ENCODE measurements at regions not wholly inside any gene's neighbourhood (a gene's known extent, or its start where the extent isn't known, plus 50 kb on each side); places are given as distances from the start of the nearest gene placed in this dataset.

- no peak for FAIRE-seq
- DNase-seq (ENCODE audit: extremely low spot score, insufficient read length, low read depth) = no peak
These were observed 131.9 kb upstream of the ALKAL2 start for GRCh38 chr2:419687-420317.

DNA sequence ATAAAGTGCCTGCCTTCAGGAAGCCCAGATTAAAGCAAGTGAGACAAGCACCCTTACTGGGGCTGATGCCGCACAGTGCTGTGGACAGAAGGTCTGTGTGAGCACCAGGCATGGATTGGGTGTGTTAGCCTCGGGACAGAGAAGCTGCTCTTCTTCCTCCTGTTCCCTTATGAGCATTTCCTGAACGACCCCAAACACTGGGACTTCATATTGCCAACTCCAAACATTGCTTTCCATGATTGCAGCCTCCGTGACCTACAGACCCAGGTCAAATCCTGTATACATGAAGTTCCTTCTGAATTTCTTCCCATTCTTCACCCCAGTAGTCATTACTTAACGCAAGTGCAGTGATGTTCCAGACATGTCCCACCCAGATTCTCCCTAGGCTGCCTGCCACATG, 129.8 kb upstream of the ALKAL2 start:
- no peak for FAIRE-seq
- DNase-seq (ENCODE audit: extremely low spot score, insufficient read length, low read depth) = no peak

DNA sequence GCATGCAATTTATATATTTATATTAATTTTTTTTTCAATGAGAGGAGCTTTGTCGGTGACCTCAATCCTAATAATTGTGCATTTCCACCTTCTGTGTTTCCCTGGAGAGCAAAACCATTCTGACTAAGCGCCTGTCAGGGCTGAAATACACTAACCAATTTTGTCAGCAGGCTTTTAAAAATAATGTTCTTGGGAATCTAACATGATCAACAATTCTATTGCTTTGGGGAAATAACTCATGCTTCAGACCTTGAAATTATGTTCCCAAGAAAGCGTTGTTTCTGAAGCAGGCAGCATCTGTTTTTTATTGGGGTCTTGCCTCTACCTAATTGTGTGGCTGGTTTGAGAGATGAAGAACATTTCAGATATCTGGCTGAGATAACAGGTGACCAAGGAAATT, 129.1 kb upstream of the ALKAL2 start:
- DNase-seq (ENCODE audit: extremely low spot score, insufficient read length, low read depth) = no peak
- no peak for FAIRE-seq

- DNase-seq (ENCODE audit: extremely low spot score, insufficient read length, low read depth) (no peak), FAIRE-seq (no peak)
These were observed 128.2 kb upstream of the ALKAL2 start for GRCh38 chr2:415986-416610.

GRCh38 chr2:409523-409922, 121.6 kb upstream of the ALKAL2 start:
- FAIRE-seq (no peak), DNase-seq (ENCODE audit: extremely low spot score, insufficient read length, low read depth) (no peak)

DNA sequence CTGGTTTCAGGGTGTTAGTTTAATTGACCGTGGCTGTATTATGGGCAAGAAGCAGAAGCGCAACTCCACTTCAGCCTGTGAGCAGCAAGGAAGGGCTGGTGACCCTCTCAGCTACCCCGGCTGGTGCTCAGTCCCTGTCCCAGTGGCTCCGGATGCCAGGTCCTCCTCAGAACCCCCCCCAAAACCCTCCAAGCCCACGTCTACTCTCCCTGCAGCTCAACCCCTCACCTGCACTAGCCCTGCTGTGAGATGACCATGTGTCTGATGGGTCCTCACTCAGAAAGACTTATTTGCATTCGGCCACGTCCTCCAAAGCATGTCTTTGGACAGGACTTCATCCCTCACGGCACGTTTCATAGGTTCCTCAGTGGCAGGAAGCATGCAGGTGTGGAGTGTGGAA, 119.7 kb upstream of the ALKAL2 start:
- FAIRE-seq = no peak

GRCh38 chr2:406876-407275, 119.0 kb upstream of the ALKAL2 start:
- DNase-seq (ENCODE audit: extremely low spot score, insufficient read length, low read depth) (no peak), FAIRE-seq (no peak)

More for the DNA sequence above, 119.7 kb upstream of the ALKAL2 start:
- DNase-seq (ENCODE audit: extremely low spot score, insufficient read length, low read depth) = no peak

- no peak for DNase-seq (ENCODE audit: extremely low spot score, insufficient read length, low read depth)
- FAIRE-seq = no peak
These were observed 118.3 kb upstream of the ALKAL2 start for GRCh38 chr2:406231-406630.

DNA sequence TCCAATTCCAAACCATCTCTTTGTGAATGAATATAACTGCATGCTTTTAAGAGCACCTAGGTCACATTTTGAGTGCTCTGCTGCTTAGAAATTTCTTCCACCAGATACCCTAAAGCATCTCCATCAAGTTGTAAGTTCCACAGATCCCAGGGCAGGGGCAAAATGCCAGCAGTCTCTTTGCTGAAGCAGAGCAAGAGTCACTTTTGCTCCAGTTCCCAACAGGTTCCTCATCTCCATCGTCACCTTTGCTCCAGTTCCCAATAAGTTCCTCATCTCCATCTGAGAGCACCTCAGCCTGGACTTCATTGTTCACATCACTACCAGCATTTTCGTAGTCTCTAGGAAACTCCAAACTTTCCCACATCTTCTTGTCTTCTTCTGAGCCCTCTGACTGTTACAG, 116.7 kb upstream of the ALKAL2 start:
- DNase-seq (ENCODE audit: extremely low spot score, insufficient read length, low read depth) = no peak
- no peak for FAIRE-seq

- FAIRE-seq (no peak), DNase-seq (ENCODE audit: extremely low spot score, insufficient read length, low read depth) (no peak)
These were observed 115.8 kb upstream of the ALKAL2 start for GRCh38 chr2:403682-404081.

DNA sequence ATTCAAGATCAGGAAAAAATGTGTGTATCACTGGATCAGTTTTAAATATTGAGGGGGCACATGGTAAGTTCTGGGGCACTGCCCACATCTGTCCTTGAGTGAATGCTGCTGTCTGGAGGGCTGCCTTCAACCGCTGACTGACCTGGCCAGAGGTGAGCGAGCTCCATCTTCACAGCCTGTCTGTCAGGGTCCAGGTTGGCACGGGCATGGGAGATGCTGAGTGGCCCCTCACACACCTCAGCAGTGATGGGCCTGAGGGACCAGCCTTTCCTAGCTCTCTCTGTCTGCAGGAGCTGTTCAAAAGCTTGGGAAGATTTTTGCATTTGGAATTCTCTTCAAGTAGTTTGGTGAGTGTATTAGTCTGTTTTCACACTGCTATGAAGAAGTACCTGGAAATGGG, 114.8 kb upstream of the ALKAL2 start:
- DNase-seq (ENCODE audit: extremely low spot score, insufficient read length, low read depth) = no peak
- FAIRE-seq = no peak

DNA sequence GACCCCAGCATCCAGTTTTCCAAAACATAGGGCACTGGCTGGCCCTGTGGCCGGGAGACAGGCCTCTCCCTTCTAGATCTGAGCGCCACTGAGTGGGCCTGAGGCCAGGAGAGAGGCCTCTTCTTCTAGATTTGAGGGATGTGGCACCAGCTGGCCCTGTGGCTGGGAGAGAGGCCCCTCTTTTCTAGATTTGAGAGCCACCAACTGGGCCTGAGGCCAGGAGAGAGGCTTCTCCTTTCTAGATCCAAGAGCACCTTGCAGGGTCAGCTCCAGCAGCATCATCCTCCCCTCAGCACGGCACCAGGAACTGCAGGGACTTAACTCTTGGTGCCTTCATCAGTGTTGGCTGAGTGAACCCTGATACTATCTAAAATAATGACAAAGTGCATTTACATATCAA, 114.3 kb upstream of the ALKAL2 start:
- FAIRE-seq (no peak), DNase-seq (ENCODE audit: extremely low spot score, insufficient read length, low read depth) (no peak)

- no peak for DNase-seq (ENCODE audit: extremely low spot score, insufficient read length, low read depth)
- FAIRE-seq = no peak
These were observed 113.3 kb upstream of the ALKAL2 start for GRCh38 chr2:401019-401679.

DNA sequence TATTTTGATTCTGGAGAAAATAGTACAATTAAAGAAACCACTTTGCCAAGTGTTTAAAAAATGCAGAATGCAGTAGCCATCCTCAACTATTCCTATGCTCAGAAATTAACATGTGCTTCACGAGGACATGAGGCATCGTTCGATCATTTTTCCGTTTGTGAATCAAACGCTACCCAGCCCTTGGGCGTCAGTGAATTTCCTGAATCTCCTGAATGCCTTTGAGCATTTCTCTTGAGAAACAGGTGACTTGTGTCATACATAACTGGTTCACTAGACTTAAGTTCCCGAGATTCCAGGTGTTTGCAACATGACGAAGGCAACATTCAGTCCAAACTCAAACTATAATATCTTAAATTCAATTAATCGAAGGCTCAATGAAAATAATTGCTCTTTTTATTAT, 110.0 kb upstream of the ALKAL2 start:
- FAIRE-seq (no peak), DNase-seq (ENCODE audit: extremely low spot score, insufficient read length, low read depth) (no peak)

GRCh38 chr2:397521-397920, 109.6 kb upstream of the ALKAL2 start:
- FAIRE-seq (no peak), DNase-seq (ENCODE audit: extremely low spot score, insufficient read length, low read depth) (no peak)

- FAIRE-seq (no peak), DNase-seq (ENCODE audit: extremely low spot score, insufficient read length, low read depth) (no peak)
These were observed 109.0 kb upstream of the ALKAL2 start for GRCh38 chr2:396903-397302.

- no peak for FAIRE-seq
- DNase-seq (ENCODE audit: extremely low spot score, insufficient read length, low read depth) = no peak
These were observed 108.0 kb upstream of the ALKAL2 start for GRCh38 chr2:395886-396285.

GRCh38 chr2:393711-394696, 106.1 kb upstream of the ALKAL2 start:
- no peak for FAIRE-seq

GRCh38 chr2:392926-393280, 105.0 kb upstream of the ALKAL2 start:
- DNase-seq (ENCODE audit: extremely low spot score, insufficient read length, low read depth) = no peak
- no peak for FAIRE-seq

More at GRCh38 chr2:393711-394696, 106.1 kb upstream of the ALKAL2 start:
- no peak for DNase-seq (ENCODE audit: extremely low spot score, insufficient read length, low read depth)

GRCh38 chr2:392181-392925, 104.5 kb upstream of the ALKAL2 start:
- FAIRE-seq (no peak), DNase-seq (ENCODE audit: extremely low spot score, insufficient read length, low read depth) (no peak)
